Uterus (tissue), 2 donors: ENCODE measurements at regions not wholly inside any gene's neighbourhood (a gene's known extent, or its start where the extent isn't known, plus 50 kb on each side); places are given as distances from the start of the nearest gene placed in this dataset.

Experiments used
- CTCF ChIP-seq, 4 experiments: fragments of 200-600 bp in 2 of 4; fragments of 450-650 bp in 2 of 4; sonication (generic) in 2 of 4; IDR thresholded peaks; one replicate each; pipeline ENCODE4 v1.5.1; 2016 to 2019; ENCODE audit warnings: antibody characterized with exemption in 4 of 4, mild to moderate bottlenecking in 2 of 4, moderate library complexity in 1 of 4
- POLR2A ChIP-seq, 2 donors: fragments of 450-650 bp; IDR thresholded peaks; one replicate each; pipeline ENCODE4 v1.6.1; 2016; ENCODE audit warnings: antibody characterized with exemption in 2 of 2, mild to moderate bottlenecking in 1 of 2, moderate library complexity in 1 of 2

GRCh38 chr5:54765165-54766028 lies 220.0 kb downstream of the ESM1 start:
- TF ChIP-seq CTCF (IDR thresholded peaks at IDR 0.05) (no peak), POLR2A (IDR thresholded peaks at IDR 0.05) (no peak)
